IMR-90 (cell line): ENCODE measurements at regions not wholly inside any gene's neighbourhood (a gene's known extent, or its start where the extent isn't known, plus 50 kb on each side); places are given as distances from the start of the nearest gene placed in this dataset.
"Not testable (repeated sequence)": the region's sequence is repeated elsewhere in the genome, so short reads cannot be mapped to it uniquely, and the experiment has no call there.

Source experiments
- BHLHE40 ChIP-seq: fragments of 150-350 bp; IDR thresholded peaks from 2 replicates; pipeline ENCODE4 v1.6.1; 2016; ENCODE audit warnings: mild to moderate bottlenecking, low read depth, low read length
- CHD1 ChIP-seq: IDR thresholded peaks from 2 replicates; pipeline ENCODE4 v1.6.1; 2012; ENCODE audit warnings: low read depth, low read length, improper control_type of control experiment
- CTCF ChIP-seq: conservative IDR thresholded peaks from 2 replicates; pipeline ENCODE4 v1.5.1; 2012; ENCODE audit warnings: mild to moderate bottlenecking, low read depth, low read length, improper control_type of control experiment
- ELK1 ChIP-seq: fragments of 150-350 bp; IDR thresholded peaks from 2 replicates; pipeline ENCODE4 v1.6.1; 2016; ENCODE audit warnings: low read depth, mild to moderate bottlenecking, low read length, moderate library complexity, borderline replicate concordance
- FOS ChIP-seq: fragments of 150-350 bp; IDR thresholded peaks from 2 replicates; pipeline ENCODE4 v1.6.1; 2016; ENCODE audit warnings: low read depth, low read length
- MXI1 ChIP-seq: IDR thresholded peaks from 2 replicates; pipeline ENCODE4 v1.6.1; 2012; ENCODE audit warnings: low read depth, mild to moderate bottlenecking, low read length, moderate library complexity, borderline replicate concordance
- NFE2L2 ChIP-seq: fragments of 150-350 bp; IDR thresholded peaks from 2 replicates; pipeline ENCODE4 v1.6.1; 2016; ENCODE audit warnings: low read depth, mild to moderate bottlenecking, low read length
- POLR2A ChIP-seq: IDR thresholded peaks from 2 replicates; pipeline ENCODE4 v1.6.1; 2012; ENCODE audit warnings: mild to moderate bottlenecking, low read depth, low read length
- RCOR1 ChIP-seq: IDR thresholded peaks from 2 replicates; pipeline ENCODE4 v1.6.1; 2012; ENCODE audit warnings: mild to moderate bottlenecking, low read length, improper control_type of control experiment; ENCODE audit not compliant: insufficient replicate concordance
- RFX5 ChIP-seq: IDR thresholded peaks from 2 replicates; pipeline ENCODE4 v1.8.0; 2012; ENCODE audit warnings: low read depth, mild to moderate bottlenecking, low read length, moderate library complexity
- SMC3 ChIP-seq: fragments of 150-350 bp; IDR thresholded peaks from 2 replicates; pipeline ENCODE4 v1.6.1; 2016; ENCODE audit warnings: low read depth, mild to moderate bottlenecking, antibody characterized with exemption, low read length, moderate library complexity
- USF2 ChIP-seq: fragments of 150-350 bp; IDR thresholded peaks from 2 replicates; pipeline ENCODE4 v1.6.1; 2017; ENCODE audit warnings: mild to moderate bottlenecking, antibody characterized with exemption, low read length, low read depth

GRCh38 chr5:177900066-177900465, 96.0 kb downstream of the PROP1 start:
- not testable (repeated sequence) for TF ChIP-seq POLR2A, CTCF, FOS, BHLHE40, RFX5, MXI1, NFE2L2, ELK1, USF2, CHD1, SMC3, RCOR1
